HG02981 (cell line): ENCODE measurements at regions not wholly inside any gene's neighbourhood (a gene's known extent, or its start where the extent isn't known, plus 50 kb on each side); places are given as distances from the start of the nearest gene placed in this dataset.

Source experiments
- ATAC-seq: cut with Tn5 transposase; IDR thresholded peaks from one replicate; pipeline ENCODE4 v1.9.1; 2021; ENCODE audit warnings: mild to moderate bottlenecking, moderate library complexity; ENCODE audit not compliant: unreplicated experiment

GRCh38 chr10:128861018-128861901, 605.8 kb upstream of the MGMT start:
- ATAC-seq, result no peak

- ATAC-seq, result no peak
Measured at GRCh38 chr10:128863411-128863810, 603.6 kb upstream of the MGMT start.

- ATAC-seq, result no peak
Measured at GRCh38 chr10:128863823-128864405, 603.1 kb upstream of the MGMT start.

- ATAC-seq, result no peak
Measured at GRCh38 chr10:128864554-128865295, 602.3 kb upstream of the MGMT start.

GRCh38 chr10:128865436-128866195, 601.4 kb upstream of the MGMT start:
- no peak for ATAC-seq

GRCh38 chr10:128866551-128866950, 600.5 kb upstream of the MGMT start:
- ATAC-seq, result no peak

- ATAC-seq, result no peak
Measured at GRCh38 chr10:128867210-128867609, 599.8 kb upstream of the MGMT start.

GRCh38 chr10:128867819-128868218, 599.2 kb upstream of the MGMT start:
- no peak for ATAC-seq

- no peak for ATAC-seq
Measured at GRCh38 chr10:128868481-128868880, 598.6 kb upstream of the MGMT start.

GRCh38 chr10:128869101-128869749, 597.8 kb upstream of the MGMT start:
- ATAC-seq, result no peak

GRCh38 chr10:128870830-128871597, 596.0 kb upstream of the MGMT start:
- no peak for ATAC-seq

- ATAC-seq, result no peak
Measured at GRCh38 chr10:128871671-128872231, 595.3 kb upstream of the MGMT start.

- no peak for ATAC-seq
Measured at GRCh38 chr10:128873411-128874054, 593.5 kb upstream of the MGMT start.

GRCh38 chr10:128874331-128874730, 592.7 kb upstream of the MGMT start:
- ATAC-seq, result no peak

GRCh38 chr10:128875030-128875744, 591.9 kb upstream of the MGMT start:
- no peak for ATAC-seq

- ATAC-seq, result no peak
Measured at GRCh38 chr10:128875956-128876736, 590.9 kb upstream of the MGMT start.

GRCh38 chr10:128877141-128877540, 589.9 kb upstream of the MGMT start:
- no peak for ATAC-seq

GRCh38 chr10:128877936-128878335, 589.1 kb upstream of the MGMT start:
- ATAC-seq, result no peak
